Hematopoietic multipotent progenitor cell treated with erythropoietin and hydrocortisone succinate and interleukin-3 and kit ligand, for 17 days (in vitro differentiated cells): ENCODE measurements at regions not wholly inside any gene's neighbourhood (a gene's known extent, or its start where the extent isn't known, plus 50 kb on each side); places are given as distances from the start of the nearest gene placed in this dataset.

Experiments
- DNase-seq: peaks from one replicate; pipeline ENCODE4 v3.0.0-alpha.2; 2015; ENCODE audit warnings: low spot score

DNA sequence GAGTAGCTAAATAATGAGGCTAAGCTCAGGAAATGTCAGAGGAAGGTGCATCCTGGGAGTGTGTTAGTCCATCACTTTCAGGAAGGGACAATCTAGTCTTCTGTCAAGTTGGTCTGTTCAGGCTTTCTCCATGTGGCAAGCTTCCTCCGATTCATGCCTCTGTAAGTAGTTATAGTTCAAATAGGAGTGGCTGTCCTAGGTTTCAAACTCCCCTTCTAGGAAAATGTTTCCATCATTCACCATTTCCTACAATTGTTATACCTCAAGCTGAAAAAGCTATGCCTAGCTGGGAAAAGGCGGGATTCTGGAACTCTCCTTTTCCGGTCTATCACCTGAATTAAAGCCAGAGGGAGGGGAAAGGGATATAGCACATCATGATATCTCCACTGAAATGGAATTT is 287.7 kb upstream of the ZSWIM2 start:
- DNase-seq, result no peak

DNA sequence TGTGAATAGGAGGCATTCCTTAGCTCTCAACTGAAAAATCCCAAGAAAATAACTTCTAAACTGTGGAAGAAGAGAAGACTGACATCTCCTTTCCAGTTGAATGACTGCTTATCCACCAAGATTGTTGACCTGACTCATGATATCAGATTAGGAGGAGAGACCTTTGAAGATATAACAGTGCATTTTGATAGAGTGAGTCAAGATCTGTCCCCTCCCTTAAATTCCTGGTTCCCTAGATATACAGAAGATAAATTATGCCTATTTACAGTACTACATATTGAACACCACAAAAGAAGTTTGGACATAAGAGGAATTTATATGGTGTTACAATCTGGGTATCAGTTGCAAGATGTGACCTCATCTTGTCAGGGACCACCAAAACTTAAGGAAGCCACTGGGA is 285.3 kb upstream of the ZSWIM2 start:
- DNase-seq, result no peak

DNA sequence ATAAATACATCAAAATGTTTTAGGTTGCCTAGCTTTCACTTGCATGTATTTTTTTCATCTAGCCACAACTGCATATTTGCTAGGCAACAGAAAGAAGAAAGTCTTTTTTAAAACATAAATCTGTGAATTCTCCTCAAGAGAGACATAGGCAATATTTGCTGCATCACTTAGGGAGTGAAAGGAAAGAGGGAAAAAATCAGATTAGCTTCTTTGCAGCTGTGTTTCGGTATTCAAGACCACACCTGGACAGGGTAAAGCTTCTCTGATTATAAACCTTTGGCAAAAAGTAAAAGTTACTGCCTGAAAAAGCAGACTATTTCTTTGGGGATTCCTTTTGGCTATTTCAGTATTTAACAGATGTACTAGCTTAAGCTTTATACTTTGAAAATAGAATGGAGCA is 280.9 kb upstream of the ZSWIM2 start:
- DNase-seq, result no peak

DNA sequence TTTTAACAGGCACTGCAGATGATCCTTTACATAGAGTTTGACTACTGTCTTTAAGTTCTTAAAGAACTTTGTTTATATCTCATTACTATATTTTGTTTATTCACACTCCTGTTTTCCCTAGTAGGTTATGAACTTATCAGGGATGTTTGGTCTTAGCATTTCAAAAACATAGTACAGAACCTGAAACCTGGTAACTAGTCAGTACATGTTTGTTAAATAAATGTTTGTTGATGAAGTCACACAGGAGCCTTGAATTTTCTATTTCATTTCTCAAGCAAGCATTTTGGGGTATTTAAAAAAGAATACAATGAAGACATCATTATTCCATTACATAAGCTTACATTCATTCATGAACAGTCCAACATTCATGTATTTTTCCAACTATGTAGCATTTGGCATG is 280.3 kb upstream of the ZSWIM2 start:
- no peak for DNase-seq

DNA sequence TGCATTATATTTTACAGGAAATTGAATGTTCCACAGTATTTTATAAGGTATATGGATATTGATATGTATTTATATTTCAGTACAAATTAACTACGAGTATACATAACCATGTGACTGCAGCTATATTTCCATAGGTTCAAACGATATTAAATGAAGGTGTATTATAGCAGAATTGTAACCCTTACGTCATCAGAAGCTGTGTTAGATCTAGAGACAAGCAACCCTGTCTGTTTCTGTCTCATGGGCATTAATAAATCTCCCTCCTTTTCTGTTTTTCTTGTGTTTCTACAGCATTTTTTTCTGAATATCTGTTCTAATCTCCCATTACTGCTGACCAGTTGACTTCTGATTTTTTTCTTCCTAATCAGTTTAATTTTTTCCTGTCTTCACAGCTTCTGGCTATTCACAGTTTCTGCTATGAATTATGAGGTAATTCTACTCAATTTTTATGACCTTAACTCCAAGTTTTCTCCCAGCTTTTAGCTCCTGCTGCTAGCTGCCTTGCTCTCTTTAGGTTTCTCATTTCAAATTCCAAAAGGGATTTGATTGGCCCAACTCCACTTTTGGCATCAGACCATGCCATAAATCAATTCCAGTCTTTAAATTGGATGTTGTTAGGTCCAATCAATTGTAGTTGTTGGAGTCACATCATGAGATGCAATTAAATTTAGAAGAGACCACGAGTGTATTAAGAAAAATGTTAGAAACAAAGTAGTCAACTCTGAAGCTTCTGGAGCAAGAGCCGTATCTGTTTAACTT is 277.5 kb upstream of the ZSWIM2 start:
- DNase-seq, result no peak

DNA sequence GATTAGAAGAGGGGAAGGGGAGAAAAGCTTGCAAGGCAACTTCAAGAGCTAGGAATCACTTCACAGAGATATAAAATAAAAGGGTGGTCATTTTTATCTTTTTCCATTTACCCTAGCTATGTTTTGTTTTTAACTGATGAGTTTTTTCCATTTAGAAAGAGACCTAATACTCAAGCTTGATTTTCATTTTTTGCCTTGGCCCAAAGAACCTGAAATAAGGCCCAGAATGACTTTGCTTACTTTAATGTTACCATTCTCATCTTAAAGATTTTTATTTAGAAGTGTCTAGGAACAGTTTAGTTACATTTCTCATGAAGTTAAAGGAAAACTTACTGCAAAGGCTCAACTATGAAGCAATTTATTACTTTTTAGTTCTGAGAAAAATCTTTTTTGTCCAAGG is 276.3 kb upstream of the ZSWIM2 start:
- DNase-seq, result no peak

DNA sequence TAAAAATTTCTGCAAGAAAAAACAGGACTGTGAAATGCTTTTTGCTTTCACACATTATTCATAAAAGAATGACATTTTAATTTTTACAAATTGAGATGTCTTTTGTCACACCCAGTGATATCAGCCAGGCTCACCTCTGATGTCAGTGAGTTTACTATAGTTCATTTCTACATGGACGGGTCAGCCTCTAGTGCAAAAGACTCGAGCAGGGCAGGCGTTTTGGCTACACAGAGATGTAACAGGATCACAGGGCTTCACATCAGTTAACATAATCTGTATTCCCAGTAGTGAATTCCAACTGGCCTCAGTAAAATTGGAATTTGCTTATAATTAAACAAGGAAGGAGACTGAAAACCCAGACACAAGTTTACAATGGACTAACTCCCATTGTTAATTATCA is 275.6 kb upstream of the ZSWIM2 start:
- no peak for DNase-seq

DNA sequence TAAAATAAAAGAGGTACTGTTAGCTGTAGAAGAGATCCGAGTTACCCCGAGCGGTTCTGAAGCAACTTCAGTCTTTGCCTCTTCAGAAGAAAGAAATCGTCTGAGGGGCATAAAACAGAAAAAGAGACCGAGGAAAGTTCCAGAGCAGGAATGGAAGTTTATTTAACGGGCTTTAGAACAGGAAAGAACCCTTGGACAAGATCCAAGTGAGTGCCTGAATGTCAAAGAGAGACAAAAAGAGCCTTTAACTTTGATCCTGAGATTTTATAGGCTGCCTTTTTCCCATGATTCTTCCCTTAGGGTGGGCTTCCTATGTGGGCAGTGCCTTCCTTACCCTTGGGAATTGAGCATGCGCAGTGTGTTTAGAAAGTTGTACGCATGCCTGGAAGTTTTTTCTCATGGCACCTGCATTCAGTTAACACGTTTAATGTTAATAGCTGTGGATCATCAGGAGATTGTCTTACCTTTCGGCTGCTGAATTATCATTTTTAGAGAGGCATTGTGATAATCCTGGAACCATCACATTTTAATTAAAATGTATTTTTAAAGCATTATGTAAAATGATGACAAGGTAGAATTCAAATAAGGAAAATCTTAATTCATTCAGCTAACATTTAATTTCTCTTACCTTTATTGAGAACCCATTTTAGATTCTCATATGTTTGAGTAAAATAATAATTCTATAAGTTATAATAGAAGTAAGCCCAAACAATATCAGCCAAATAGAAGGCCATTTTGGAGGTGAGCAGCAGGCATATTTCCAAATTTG is 269.5 kb upstream of the ZSWIM2 start:
- DNase-seq, result no peak

DNA sequence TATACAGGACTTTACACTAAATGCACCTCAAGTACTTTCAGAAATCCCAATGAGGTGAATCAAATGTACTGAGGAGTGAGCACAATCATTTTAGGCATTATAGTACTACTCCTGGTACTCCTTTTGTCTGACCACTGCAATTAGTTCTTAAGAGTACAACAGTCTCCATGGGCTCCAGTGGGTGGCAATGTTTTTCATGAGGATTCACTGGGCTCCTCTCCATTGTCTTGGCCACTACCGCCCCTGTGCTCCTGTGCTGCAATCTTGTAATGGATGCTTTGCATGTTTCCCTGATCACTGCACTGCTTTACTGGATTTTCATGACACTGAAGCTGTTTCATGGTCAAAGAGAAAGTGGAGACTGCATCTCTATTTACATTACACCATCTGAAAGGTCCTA is 268.5 kb upstream of the ZSWIM2 start:
- DNase-seq, result no peak

DNA sequence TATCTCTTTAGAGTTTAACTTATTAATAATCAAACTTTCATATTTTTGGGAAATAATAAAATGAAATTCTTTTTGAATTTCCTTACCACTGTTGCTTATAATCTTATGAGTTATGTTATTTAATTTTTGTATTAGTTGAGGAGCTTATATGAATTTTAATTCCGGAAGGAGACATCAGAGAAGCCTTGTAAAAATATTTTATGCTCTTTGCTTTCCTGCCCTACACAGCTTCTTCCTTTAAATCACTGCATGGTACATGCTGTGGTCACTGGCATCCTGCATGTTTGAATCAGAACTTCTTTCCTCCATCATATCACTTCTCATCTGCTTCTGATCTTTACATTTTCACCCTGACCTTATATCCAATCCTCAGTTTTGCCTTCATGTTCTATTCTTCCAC is 266.7 kb upstream of the ZSWIM2 start:
- DNase-seq, result no peak

DNA sequence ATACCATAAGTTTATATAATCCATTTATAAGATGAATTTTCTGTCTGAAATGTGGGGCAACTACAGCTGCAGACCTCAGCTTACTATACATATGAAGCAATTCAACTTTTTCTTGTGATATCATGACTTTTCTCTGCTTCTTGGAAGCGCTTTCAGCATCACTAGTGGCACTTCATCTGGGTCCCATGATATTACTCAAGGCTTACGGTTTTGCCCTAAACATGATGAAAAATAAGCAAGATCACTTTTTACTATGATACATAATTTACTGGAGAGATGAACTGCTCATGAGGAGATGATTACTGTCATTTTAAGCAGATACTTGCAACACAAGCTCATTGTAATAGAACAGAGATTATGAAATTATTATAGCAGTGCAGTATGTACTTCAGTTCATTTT is 258.0 kb upstream of the ZSWIM2 start:
- no peak for DNase-seq

DNA sequence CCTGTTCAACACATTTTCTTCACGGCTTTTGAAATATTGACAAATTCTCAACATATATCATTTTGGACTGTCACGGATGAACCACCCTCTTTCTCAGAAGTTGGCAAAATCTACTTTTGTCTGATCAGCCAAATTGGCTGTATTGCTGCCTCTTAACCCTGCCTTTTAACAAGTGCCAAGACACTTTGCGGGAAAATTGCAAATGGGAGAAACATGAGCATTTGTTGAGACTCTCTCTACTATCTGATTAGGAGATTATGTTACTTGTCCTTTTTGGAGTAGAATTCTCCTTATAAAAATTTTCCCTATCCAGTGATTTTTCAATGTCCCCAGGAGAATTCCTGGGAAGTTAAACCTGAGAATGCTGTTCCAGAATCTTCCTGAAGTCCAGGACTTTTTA is 256.2 kb upstream of the ZSWIM2 start:
- DNase-seq, result no peak

DNA sequence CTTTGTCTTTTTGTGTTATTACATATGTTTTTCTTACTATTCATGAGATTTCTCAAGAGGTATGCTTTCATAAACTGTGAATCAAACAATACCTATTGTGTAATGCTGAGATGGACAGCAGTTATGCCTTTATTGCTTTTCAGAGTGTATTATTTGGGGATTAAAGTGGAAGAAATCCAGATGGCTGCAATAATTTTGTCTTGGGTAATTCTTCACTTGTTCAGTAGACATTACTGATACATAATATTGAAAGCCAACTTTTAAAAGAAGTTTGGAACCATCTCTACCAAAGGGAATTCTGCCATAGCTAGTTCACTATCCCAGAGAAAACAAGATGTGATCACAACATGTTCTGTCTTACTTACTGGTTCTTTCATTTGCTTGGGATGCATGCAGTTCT is 253.4 kb upstream of the ZSWIM2 start:
- no peak for DNase-seq

DNA sequence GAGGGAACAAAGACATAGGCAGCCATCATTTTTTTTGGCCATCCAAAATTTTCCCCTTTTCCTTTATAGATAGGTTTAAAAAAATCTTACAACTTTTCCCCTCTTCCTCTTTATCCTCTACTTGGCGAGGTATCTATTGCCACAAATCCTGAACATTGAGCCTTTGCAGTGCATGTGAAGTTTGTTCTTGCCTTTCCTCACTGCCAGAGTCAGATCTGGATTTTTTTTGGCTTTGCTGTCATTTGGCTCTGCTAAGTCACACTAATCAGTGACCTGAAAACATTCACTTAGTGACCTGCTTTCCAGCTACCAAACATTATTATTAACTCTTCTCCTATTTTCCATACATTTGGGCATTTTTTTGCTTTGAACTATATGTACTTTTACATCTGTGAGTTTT is 249.2 kb upstream of the ZSWIM2 start:
- no peak for DNase-seq

DNA sequence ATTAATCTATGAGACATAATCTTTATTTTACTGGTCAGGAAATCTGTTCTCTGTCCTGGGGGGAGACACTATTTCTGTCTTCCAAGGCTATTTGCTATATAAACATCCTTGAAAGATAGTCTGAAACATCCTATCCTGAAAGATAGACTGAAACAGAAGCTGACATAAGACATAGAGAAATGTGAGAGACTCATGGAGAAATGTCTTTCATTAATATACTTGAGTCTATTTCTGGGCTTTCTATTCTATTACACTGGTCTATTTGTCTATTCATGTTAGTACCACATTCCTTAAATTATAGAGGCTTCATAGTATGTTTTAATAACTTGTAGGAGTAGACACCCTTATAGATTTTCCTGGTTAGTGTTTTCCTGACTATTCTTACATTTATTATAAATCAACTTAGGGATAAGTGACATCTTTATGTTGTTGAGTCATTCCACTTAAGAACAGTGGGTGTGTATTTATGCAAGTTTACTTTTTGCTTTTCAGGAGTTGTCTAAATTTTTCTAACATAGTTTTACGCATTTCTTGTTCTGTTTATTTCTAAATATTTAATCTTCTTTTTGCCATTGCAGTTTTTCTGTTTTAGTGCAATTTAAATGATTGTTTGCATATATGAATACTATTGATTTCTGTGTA is 244.9 kb upstream of the ZSWIM2 start:
- no peak for DNase-seq

DNA sequence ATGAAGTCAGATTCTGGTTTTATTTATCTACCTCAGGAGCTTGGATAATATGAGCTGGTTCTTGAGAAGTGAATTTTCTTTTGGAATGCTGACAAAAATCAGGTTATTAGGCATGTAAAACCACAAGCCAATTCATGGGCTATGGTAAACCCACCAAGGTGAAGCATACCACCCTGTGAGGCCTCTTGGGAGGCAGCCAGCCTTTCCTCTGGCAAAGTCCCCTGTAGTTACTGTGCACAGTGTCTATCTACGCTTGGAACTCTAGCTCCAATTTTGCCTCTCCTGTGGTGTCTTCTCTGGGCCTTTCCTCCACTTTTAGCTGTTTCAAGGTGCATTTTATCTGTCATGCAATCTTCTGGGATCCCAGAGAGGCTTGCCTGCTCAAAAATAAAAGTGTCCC is 242.7 kb upstream of the ZSWIM2 start:
- no peak for DNase-seq

DNA sequence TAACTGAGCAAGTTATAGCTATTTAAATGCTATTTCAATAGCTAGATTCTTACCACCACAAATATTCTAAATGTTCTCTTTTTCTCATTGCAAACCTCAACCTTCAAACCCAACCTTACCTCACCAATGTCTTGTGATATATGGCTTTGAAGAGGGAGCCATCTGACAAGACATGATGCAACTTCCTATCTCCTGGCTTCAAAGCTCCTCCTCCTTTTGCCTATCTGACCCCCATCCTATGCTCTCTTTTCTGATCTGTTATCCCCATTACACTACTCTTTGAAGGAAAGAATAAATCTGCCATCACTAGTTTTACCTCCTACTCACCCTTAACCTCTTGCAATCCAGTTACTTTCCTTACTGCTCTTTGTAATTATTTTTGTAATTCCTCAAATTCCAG is 235.6 kb upstream of the ZSWIM2 start:
- no peak for DNase-seq

DNA sequence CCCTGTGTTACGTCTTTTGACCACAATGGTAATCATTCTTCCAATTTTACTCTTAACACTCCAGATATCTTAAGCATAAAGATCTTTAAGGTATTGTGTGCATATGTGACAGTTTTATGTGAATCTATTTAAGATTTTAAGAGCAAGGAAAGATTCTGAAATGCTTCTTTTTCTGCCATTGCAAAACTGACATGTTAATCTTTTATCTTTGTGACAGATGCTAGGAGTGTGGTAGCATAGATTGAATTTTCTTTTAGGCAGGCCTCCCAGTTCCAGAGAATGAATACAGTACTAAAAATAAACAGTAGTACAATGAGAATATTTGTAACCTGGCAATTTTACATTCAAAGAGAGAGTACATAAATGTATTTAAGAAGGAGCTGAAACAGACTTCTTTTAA is 232.5 kb upstream of the ZSWIM2 start:
- DNase-seq, result no peak

DNA sequence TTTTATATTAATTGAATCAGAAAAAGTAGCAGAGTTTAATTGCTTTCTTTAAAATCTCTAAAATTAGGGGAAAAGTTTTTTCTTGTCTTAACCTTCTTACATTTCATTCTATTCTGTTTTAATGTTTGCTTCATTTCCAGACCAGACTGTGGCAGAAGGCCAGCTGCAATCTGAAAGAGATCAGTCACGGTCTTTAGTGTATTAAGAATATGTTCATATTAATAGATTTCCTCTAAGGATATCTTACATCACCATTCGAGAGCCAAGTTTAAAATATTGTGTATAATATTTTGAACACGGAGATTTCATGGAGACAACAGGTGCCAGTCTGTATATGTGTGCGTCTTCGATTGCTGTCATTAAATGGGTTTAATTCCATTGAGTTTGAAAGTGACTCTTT is 230.9 kb upstream of the ZSWIM2 start:
- DNase-seq, result no peak

DNA sequence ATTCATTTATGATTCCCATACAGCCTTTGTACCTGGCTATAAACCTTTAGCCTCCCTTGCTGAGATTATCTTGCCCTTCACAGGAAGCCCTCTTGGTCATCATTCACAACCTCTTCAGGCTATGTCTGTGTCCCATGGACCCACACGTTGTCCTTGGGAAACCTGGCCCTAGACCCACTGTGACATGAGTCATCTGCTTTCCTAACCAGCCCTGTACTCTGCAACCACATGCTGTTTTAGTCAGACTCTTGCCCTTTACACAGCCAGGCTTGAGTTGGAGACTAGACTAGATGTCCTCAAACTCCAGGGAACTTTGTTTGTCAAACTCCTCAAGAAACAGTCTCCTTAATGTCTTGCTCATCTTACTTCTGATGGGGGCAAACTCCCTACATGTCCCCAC is 229.3 kb upstream of the ZSWIM2 start:
- no peak for DNase-seq

DNA sequence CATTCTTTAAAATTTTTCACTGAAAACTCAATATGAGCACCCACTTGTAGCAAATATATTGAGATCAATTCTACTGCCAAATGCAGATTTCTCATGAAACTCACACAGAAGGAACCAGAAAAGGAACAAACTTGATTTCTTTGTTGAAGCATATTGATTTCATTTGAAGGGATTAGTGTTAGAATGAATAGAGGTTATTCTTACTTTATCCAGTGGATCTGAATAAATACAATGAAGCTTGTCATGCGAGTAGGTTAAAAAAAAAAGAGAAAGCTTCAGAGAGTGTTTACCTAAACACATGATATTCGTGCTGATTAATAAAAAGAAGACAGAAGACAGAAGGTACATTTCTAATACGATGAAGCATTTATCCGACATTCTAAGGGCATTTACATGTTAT is 226.7 kb upstream of the ZSWIM2 start:
- DNase-seq, result no peak

DNA sequence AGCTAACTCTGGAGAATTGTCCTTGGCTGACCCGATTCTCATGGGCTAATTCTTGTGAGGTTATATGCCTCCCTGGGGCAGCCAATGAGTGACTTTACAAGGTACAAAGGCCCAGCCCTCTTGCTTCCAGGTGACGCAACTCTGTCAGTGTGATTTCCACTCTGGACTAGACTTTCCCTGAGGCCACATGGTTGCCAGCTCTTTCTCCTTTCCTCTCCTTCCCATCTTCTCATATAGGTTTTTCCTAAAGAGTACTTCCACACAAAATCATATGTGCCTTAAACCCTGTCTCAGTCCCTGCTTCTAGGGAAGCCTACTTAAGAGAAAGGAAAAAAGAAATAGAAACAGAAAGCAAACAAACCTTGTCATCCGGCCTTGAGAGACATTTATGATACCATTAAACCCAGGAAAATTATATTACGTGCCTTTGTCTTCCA is 226.2 kb upstream of the ZSWIM2 start:
- DNase-seq, result no peak

DNA sequence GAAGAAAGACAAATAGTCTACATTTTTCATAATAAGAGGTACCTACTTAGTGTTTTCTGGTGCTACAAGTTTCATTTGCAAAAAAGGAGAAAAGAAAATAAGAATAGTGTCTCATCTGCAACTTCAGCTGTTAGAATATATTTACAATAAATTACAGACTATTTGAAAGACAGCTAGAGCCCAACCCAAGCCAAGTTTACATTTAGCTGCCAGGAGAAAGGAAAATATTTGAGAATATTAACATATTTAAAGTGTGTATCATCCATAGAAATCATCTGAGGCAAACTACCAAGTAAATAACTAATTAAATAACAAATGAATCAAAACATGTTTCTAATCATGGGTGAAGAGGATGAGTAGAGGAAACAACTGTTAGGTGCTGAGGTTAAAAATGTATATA is 209.2 kb upstream of the ZSWIM2 start:
- no peak for DNase-seq
